ENCODE measurements at regions not wholly inside any gene's neighbourhood (a gene's known extent, or its start where the extent isn't known, plus 50 kb on each side); places are given as distances from the start of the nearest gene placed in this dataset.

GRCh38 chr5:2549354-2549753 lies 202.1 kb downstream of the IRX2 start:
- no peak overlapping the region for H3K4me2 ChIP-seq (ENCODE audit: low read length)
- H3K4me1 ChIP-seq (ENCODE audit: control insufficient read depth in 1 of 2, insufficient read depth in 2 of 2, low read length in 2 of 2) = no peaks in the 10 kb centered on the region
- ChIA-PET CTCF (no interaction called here), POLR2A (no interaction called here), RAD21 (ENCODE audit: low non-redundant PET in 1 of 2, low total read pairs in 2 of 2, uncharacterized antibody in 2 of 2, unreplicated experiment in 2 of 2) (no interaction called here)
- no peaks in the 10 kb centered on the region for H3K36me3 ChIP-seq (ENCODE audit: control insufficient read depth in 1 of 2, insufficient read depth in 2 of 2, low read length in 2 of 2)
- H3K9me3 ChIP-seq (ENCODE audit: control insufficient read depth in 1 of 2, insufficient read depth in 1 of 2, low read depth in 1 of 2, low read length in 2 of 2) = peaks cover 2 to 22% of the 10 kb centered on the region in 2 experiments; a peak in 2 of 4 replicates
- H3K4me3 ChIP-seq (replicated peaks in 1 of 2; ENCODE audit: low read depth in 1 of 2, low read length in 2 of 2) = no peak overlapping the region
- H3K9ac ChIP-seq (ENCODE audit: low read length) = no peak overlapping the region
- BruUV-seq (replicated peaks) = no TSS peak
- H3K9me2 ChIP-seq (ENCODE audit: insufficient read depth) = no peaks in the 10 kb centered on the region
- no peaks in the 10 kb centered on the region for H4K20me1 ChIP-seq (ENCODE audit: insufficient read depth)
- TF ChIP-seq CEBPB (IDR thresholded peaks at IDR 0.05; ENCODE audit: low read depth) = no peak
- TF ChIP-seq TCF7L2 (IDR thresholded peaks at IDR 0.05; ENCODE audit: borderline replicate concordance, extremely low read depth, insufficient read depth, insufficient read length) = no peak
- TF ChIP-seq FOSL1 (IDR thresholded peaks at IDR 0.05; ENCODE audit: low read depth) = no peak
- no peak for TF ChIP-seq EZH2 (IDR thresholded peaks at IDR 0.05)
- no peak for TF ChIP-seq SP1 (IDR thresholded peaks at IDR 0.05; ENCODE audit: low read depth)
- no peak for TF ChIP-seq ZNF274 (IDR thresholded peaks at IDR 0.05; ENCODE audit: low read depth, low read length)
- no peak for TF ChIP-seq ZBTB33 (IDR thresholded peaks at IDR 0.05; ENCODE audit: extremely low read depth, insufficient replicate concordance, low read length)
- no peak for TF ChIP-seq ZFX (IDR thresholded peaks at IDR 0.05)
- no peak for TF ChIP-seq EZH2phosphoT487 (IDR thresholded peaks at IDR 0.05; ENCODE audit: borderline replicate concordance)
- no peak for TF ChIP-seq EGR1 (IDR thresholded peaks at IDR 0.05; ENCODE audit: low read depth)
- H2AFZ ChIP-seq (ENCODE audit: low read depth, low read length, poor library complexity, severe bottlenecking) = no peak overlapping the region
- no peaks in the 10 kb centered on the region for H3K79me2 ChIP-seq (ENCODE audit: insufficient read depth, low read length)
- ATAC-seq (no peak), DNase-seq (ENCODE audit: low read depth, low spot score) (no peak)
- intact Hi-C loops (cut with micrococcal nuclease) = no loop called here
- H3K27me3 ChIP-seq (ENCODE audit: insufficient read depth, low read length) = no peaks in the 10 kb centered on the region
- H3K27ac ChIP-seq (ENCODE audit: low read depth, low read length) = no peak overlapping the region

Data from HCT116 (cell line).